ENCODE measurements at regions not wholly inside any gene's neighbourhood (a gene's known extent, or its start where the extent isn't known, plus 50 kb on each side); places are given as distances from the start of the nearest gene placed in this dataset.
"Not testable (repeated sequence)": the region's sequence is repeated elsewhere in the genome, so short reads cannot be mapped to it uniquely, and the experiment has no call there.

DNA sequence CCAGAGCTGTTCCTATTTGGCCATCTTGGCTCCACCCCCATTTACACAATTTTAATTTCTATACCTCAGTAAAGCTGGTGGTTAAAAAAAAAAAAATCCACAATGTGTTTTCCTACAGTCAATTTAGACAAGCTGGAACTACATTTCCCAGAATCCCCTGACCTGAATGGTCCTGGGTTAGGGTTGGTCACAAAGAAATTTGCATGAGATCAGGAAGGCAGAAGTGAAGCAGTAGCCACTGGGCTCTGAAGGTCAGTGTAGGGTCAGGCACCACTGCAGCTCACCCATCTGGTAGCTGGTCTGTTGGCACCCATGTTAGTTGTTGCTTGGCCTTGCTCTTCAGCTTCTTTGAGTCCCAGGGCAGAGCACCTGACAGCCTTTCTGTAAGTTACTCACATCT is 210.7 kb upstream of the API5 start:
- FAIRE-seq (no peak), DNase-seq (ENCODE audit: low spot score) (no peak)

DNA sequence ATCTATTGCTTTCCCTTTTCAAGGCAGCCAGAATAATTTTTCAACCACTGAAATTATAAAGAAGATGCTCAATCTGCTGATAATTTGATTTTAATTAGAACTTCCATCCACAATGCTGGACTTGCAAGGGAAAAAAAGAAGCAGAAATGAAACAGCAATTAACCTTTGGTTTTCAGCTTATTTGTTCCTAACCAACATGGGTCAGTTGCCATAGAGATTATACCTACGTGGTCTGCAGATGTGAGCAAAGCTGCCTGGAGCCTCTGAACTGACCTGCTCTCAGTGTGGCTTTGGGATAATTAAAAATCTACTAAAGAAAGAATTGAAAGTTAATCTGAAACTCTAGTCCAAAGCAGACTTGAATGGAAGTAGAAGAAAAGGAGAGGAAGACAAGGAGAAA is 195.7 kb upstream of the API5 start:
- DNase-seq (ENCODE audit: low spot score), result no peak
- no peak for FAIRE-seq

DNA sequence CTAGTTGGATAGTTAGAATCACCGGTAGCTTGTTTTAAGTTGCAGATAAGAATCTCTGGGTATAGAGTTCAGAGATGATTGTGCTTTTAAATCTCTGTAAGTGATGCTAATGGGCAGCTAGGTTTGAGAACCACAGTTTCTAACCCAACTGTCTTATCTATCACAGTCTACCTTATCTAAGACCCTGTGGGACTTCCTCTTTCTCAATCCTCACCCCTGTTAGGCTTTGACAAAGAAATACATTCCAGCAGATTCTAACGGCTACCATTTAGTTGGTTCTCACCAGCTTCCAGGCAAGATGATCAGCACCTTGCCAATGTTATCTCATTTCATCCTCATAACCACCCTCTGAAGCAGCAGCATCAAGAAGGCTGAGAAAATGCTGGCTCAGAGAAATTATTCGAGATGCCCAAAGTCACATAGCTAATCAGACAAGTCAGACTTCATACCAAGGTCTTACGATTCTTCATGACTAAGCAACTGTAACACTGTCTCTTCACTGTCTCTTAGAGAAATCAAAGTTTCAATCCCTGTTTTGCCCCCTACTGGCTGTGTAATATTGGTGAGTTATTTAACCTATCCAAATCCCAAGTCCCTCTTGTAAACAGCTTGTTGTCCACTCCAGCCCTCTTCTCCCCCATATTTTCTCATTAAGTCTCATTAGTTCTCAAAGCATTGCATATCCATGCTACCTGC is 192.4 kb upstream of the API5 start:
- FAIRE-seq (no peak), DNase-seq (ENCODE audit: low spot score) (no peak)

DNA sequence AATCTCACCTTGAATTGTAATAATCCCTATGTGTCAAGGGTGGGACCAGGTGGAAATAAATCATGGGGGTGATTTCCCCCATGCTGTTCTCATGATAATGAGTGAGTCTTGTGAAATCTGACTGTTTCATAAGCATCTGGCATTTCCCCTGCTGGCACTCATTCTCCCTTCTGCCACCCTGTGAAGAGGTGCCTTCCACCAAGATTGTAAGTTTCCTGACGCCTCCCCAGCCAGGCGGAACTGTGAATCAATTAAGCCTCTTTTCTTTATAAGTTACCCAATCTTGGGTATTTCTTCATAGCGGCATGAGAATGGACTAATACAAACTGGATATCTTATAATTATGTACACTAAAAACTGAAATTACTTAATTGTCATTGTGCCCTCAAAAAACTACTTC is 189.2 kb upstream of the API5 start:
- FAIRE-seq (no peak), DNase-seq (ENCODE audit: low spot score) (no peak)

DNA sequence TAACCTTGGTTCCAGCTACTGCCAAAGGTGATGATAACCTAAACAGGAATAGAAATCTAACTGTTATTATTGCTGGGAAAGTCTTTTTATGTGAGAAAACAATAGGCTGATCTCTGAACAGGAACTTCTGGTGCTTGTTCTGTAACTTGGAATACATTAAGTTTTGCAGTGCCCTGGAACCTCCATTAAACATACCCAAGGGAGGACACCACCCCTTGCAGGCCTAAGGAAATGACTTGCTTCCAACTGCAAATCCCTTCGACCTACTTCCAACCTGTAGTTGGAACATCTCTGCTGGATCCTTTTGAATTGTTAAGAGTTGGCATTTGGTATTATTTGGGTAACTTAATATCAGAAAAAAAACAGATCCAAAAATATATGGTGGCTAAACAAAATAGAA is 188.4 kb upstream of the API5 start:
- no peak for DNase-seq (ENCODE audit: low spot score)
- FAIRE-seq, result no peak

GRCh38 chr11:43124272-43124935 is 187.4 kb upstream of the API5 start:
- no peak for DNase-seq (ENCODE audit: low spot score)
- FAIRE-seq, result no peak

DNA sequence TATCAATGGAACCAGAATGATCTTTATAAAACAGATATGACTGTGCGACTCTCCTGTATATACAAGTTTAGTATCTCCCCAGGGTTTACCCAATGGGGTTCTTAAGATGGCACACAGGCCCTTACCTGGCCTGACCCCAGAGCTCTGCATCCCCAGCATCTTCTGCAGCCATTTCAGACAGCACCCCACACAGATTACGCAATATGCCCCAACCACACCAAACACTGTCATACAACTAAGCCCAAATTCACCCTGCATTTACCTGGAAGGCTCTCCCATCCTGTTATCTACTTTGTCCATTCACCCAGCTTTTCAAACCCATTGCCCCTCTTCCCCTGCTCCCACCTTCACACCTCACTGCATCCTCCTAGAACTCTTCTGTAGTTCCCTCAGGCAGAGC is 182.5 kb upstream of the API5 start:
- FAIRE-seq (no peak), DNase-seq (ENCODE audit: low spot score) (no peak)

GRCh38 chr11:43130616-43131015 is 181.2 kb upstream of the API5 start:
- FAIRE-seq (no peak), DNase-seq (ENCODE audit: low spot score) (no peak)

- no peak for FAIRE-seq
- no peak for DNase-seq (ENCODE audit: low spot score)
These were observed 175.7 kb upstream of the API5 start for GRCh38 chr11:43135966-43136534.

GRCh38 chr11:43138621-43139140 is 173.1 kb upstream of the API5 start:
- no peak for FAIRE-seq

GRCh38 chr11:43145653-43146052 is 166.1 kb upstream of the API5 start:
- no peak for FAIRE-seq
- no peak for DNase-seq (ENCODE audit: low spot score)

More at GRCh38 chr11:43138621-43139140, 173.1 kb upstream of the API5 start:
- no peak for DNase-seq (ENCODE audit: low spot score)

GRCh38 chr11:43150697-43151096 is 161.1 kb upstream of the API5 start:
- DNase-seq (ENCODE audit: low spot score) (no peak), FAIRE-seq (peak; percentile 52)

- FAIRE-seq (no peak), DNase-seq (ENCODE audit: low spot score) (no peak)
These were observed 147.0 kb upstream of the API5 start for GRCh38 chr11:43164831-43165230.

DNA sequence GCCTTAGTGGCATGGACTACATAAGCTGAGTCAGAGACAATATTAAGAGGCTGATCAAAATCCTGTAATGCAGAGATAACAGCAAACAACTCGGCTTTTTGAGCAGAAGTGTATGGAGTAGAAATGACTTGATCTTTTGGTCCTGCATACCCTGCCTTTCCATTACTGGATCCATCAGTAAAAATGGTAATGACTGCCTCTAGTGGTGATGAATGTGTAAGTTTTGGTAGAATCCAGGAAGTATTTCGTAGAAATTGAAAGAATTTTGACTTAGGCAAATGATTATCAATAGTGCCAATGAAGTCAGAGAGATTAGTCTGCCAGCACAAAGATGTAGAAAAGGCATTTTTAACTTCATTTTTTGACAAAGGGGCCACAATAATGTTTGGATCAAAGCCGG is 146.4 kb upstream of the API5 start:
- DNase-seq (ENCODE audit: low spot score), result not testable (repeated sequence)
- FAIRE-seq, result peak; percentile 8

- DNase-seq (ENCODE audit: low spot score); FAIRE-seq: not testable (repeated sequence)
These were observed 143.6 kb upstream of the API5 start for GRCh38 chr11:43168241-43168640.

- FAIRE-seq (no peak), DNase-seq (ENCODE audit: low spot score) (no peak)
These were observed 139.3 kb upstream of the API5 start for GRCh38 chr11:43172477-43172876.

DNA sequence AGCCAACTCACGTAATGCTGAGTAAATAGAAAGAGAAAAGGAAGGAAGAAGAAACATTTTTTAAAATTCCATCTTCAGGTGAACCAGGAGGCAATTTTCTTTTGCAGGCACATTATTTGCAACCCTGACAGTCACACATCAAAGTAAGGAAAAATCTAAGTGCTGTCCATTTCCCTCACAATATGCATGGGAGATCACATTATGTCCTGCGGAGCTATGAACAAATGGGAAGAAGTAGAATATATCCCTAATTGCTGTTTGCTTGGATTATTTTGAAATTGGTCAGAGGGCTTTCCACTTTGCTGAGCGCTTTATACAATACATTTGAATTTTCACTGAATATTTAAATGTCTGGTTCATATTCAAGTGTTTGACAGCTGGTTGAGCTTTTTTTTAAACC is 133.8 kb upstream of the API5 start:
- DNase-seq (ENCODE audit: low spot score), result no peak
- no peak for FAIRE-seq

DNA sequence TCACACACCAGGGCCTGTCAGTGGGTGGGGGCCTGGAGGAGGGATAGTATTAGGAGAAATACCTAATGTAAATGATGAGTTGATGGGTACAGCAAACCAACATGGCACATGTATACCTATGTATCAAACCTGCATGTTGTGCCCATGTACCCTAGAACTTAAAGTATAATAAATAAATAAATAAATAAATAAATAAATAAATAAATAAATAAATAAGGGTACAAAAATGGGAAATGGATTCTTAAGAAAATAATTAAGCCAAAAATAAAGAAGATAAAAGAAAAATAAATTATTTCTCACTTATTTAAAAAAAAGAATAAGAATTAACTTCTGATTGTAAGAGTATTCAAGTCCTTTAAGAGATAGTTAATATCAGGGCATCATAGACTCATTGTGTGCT is 117.3 kb upstream of the API5 start:
- not testable (repeated sequence) for FAIRE-seq; DNase-seq (ENCODE audit: low spot score)

DNA sequence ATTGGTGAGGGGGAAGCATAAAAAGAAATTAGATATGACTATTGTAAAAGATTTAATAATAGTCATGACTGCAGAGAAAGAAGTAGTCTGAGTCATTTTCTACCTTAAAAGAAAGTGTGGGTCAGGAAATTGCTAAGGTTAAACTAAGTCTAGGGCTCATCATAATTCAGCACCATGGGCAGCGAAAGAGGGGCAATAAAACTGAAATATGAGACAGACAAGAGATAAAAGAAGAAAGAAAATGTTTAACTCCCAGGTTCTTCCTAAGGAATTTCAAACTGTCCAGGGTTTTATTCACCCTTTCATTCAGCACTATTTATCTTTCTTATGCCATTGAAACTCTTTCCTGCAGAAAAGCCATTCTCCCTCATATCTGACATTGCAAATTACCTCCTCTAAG is 114.4 kb upstream of the API5 start:
- DNase-seq (ENCODE audit: low spot score) (no peak), FAIRE-seq (no peak)

GRCh38 chr11:43200031-43200430 is 111.8 kb upstream of the API5 start:
- no peak for FAIRE-seq

DNA sequence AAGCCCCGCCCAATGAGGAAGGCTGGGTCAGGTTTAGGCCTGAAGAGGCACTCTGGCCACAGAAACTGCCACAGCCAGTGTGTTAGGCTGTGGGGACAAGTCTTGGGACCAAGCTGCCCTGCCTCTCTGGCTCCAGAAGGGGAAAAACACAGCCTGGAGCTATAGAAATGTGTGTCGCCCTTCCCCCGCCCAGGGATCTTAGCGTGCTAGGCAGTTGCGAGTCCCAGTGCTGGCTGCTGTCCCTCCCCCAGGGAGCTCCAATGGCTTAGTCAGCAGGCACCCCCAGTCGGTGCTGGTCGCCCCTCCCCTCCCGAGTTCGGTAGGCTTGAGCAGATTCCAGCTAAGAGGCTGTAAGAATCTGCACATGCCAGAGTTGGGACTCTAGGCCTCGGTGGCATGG is 99.5 kb upstream of the API5 start:
- DNase-seq (ENCODE audit: low spot score) (no peak), FAIRE-seq (no peak)

More at GRCh38 chr11:43200031-43200430, 111.8 kb upstream of the API5 start:
- DNase-seq (ENCODE audit: low spot score), result no peak

- DNase-seq (ENCODE audit: low spot score) (no peak), FAIRE-seq (no peak)
These were observed 97.3 kb upstream of the API5 start for GRCh38 chr11:43214471-43214870.

GRCh38 chr11:43217849-43218248 is 93.9 kb upstream of the API5 start:
- DNase-seq (ENCODE audit: low spot score) (no peak), FAIRE-seq (no peak)
